ENCODE measurements at regions not wholly inside any gene's neighbourhood (a gene's known extent, or its start where the extent isn't known, plus 50 kb on each side); places are given as distances from the start of the nearest gene placed in this dataset.
A peak's percentile ranks its signal among the peaks of the same experiment; 100 is the strongest.

DNA sequence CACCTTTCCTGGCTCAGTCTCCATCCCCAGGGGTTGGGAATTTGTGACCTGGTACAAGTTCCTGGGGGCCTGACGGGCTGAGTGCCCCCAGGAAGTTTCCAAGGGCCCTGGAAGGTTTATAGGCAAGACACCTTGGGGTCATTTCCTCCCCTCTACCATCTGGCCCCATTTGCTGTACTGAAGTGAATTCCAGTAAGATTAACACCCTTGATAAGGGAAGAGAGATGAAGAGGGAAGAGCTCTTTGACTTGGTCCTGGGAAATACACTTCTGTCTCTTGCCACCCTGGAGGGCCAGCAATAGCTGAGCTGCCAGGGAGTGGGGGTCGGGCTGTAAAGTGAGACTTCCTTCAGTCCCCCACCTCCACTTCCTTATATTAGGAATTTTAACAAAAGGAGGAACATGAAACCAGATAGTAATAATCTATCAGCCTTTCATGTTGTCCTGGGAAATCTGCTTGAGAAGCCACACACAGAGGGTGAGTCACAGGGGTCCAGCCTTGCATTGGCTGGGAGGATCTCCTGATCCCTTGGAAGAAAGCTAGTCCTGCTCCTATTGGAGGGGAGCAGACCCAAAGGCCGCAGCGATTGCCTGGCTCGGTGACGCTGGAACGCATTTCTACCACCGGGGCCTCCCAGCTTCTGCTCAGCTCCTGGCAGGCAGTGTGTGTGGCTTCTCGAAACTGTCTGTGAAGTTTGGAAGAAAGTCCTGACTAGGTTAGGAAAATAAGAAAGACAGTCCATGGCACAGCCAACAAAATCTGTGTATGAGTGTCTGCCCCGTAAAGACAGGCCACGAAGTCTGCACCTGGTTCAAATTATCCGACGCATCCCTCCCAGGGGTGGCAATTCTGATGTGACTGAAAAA is 87.3 kb downstream of the ACAA2 start:
- Histone ChIP-seq H2AFZ (ENCODE audit: low read length) (no peak overlapping the region), H3K56ac (ENCODE audit: insufficient read length, low read depth, low read length) (no peak overlapping the region), H2BK12ac (ENCODE audit: insufficient read length, low read depth, low read length) (no peak overlapping the region), H3K4me2 (ENCODE audit: insufficient read depth, insufficient read length, low read length) (no peak overlapping the region), H3K18ac (ENCODE audit: insufficient read length, low read depth, low read length) (peak overlapping the region; percentile 39), H3K9me3 (ENCODE audit: control insufficient read depth, low read depth, low read length) (no peaks in the 10 kb centered on the region), H4K8ac (replicated peaks; ENCODE audit: insufficient read length, low read depth, low read length) (no peak overlapping the region), H3K23me2 (ENCODE audit: insufficient read length, low read depth, low read length, poor library complexity, severe bottlenecking) (no peaks in the 10 kb centered on the region), H2BK120ac (ENCODE audit: low read depth, low read length, poor library complexity, severe bottlenecking) (peak overlapping the region; percentile 74), H3K79me2 (ENCODE audit: insufficient read depth, low read length) (no peaks in the 10 kb centered on the region), H2AK5ac (ENCODE audit: insufficient read length, low read length) (no peak overlapping the region), H3K14ac (ENCODE audit: insufficient read depth, low read length) (no peak overlapping the region), H3K4me1 (ENCODE audit: insufficient read depth, low read length) (peaks cover 6% of the 10 kb centered on the region; the same call in 1 of the 2 replicates), H3K27me3 (ENCODE audit: insufficient read depth, low read length) (no peaks in the 10 kb centered on the region), H3K9ac (ENCODE audit: extremely low read depth, insufficient read length, low read length) (peak overlapping the region; percentile 7), H4K20me1 (ENCODE audit: control insufficient read depth, insufficient read depth, insufficient read length) (no peaks in the 10 kb centered on the region), H3K4ac (ENCODE audit: low read depth, low read length) (no peak overlapping the region; the same call in 1 of the 2 replicates), H2BK5ac (ENCODE audit: insufficient read length, low read length) (peak overlapping the region; percentile 3), H4K91ac (ENCODE audit: insufficient read length, low read depth, low read length) (no peak overlapping the region), H3K27ac (ENCODE audit: insufficient read length, low read depth, low read length) (peak overlapping the region; percentile 91), H4K5ac (ENCODE audit: insufficient read length, low read depth, low read length) (peak overlapping the region; percentile 31), H2BK20ac (ENCODE audit: low read depth, low read length, poor library complexity, severe bottlenecking) (peak overlapping the region; percentile 50), H2BK15ac (ENCODE audit: low read depth, low read length) (no peak overlapping the region), H3T11ph (ENCODE audit: low read length) (no peak overlapping the region), H3K79me1 (ENCODE audit: insufficient read depth, low read depth, low read length, poor library complexity, severe bottlenecking) (no peaks in the 10 kb centered on the region), H3K23ac (ENCODE audit: insufficient read length, low read depth, low read length) (no peak overlapping the region)
- no peak overlapping the region for H3K4me3 Mint-ChIP-seq
- DNase-seq = peak; percentile 92
- H3K27ac Mint-ChIP-seq = peak overlapping the region; percentile 96 to 97 (median 97)
- TF ChIP-seq, protein P1, sequence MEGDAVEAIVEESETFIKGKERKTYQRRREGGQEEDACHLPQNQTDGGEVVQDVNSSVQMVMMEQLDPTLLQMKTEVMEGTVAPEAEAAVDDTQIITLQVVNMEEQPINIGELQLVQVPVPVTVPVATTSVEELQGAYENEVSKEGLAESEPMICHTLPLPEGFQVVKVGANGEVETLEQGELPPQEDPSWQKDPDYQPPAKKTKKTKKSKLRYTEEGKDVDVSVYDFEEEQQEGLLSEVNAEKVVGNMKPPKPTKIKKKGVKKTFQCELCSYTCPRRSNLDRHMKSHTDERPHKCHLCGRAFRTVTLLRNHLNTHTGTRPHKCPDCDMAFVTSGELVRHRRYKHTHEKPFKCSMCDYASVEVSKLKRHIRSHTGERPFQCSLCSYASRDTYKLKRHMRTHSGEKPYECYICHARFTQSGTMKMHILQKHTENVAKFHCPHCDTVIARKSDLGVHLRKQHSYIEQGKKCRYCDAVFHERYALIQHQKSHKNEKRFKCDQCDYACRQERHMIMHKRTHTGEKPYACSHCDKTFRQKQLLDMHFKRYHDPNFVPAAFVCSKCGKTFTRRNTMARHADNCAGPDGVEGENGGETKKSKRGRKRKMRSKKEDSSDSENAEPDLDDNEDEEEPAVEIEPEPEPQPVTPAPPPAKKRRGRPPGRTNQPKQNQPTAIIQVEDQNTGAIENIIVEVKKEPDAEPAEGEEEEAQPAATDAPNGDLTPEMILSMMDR (conservative IDR thresholded peaks at IDR 0.05) = peak; percentile 43; the same call in 1 of the 3 replicates
- H3K4me1 Mint-ChIP-seq = peaks cover 28 to 36% of the 10 kb centered on the region in 2 experiments
- H3K27me3 Mint-ChIP-seq (ENCODE audit: low read depth) = 0 out of 2 replicates have a peak, but pooled peaks cover 2% of the 10 kb centered on the region
- WGBS (ENCODE audit: extremely low coverage, insufficient read length, low lambda C conversion rate) = no CpG with 5 or more reads among the region's 13 CpGs
- H3K36me3 Mint-ChIP-seq (ENCODE audit: insufficient read depth in 1 of 3, low read depth in 3 of 3) = no peaks in the 10 kb centered on the region
- H3K9me3 Mint-ChIP-seq = no peaks in the 10 kb centered on the region
